Endometrial microvascular endothelial cells (primary cell): ENCODE measurements at regions not wholly inside any gene's neighbourhood (a gene's known extent, or its start where the extent isn't known, plus 50 kb on each side); places are given as distances from the start of the nearest gene placed in this dataset.

ENCODE experiments used
- in situ Hi-C: cut with HindIII; loops from 2 replicates; pipeline ENCODE4 v1.10.0; 2017; ENCODE audit warnings: low sequenced_read_pairs, low pct_unique_long_range_greater_than_20kb; ENCODE audit errors: inconsistent ontology term

- in situ Hi-C loops, result no loop called here
Measured at GRCh38 chr11:32253706-32254105, 162.8 kb downstream of the RCN1 start.

- in situ Hi-C loops, result no loop called here
Measured at GRCh38 chr11:32255841-32256240, 165.0 kb downstream of the RCN1 start.

GRCh38 chr11:32256466-32256865, 165.6 kb downstream of the RCN1 start:
- in situ Hi-C loops, result no loop called here

GRCh38 chr11:32259641-32260081, 168.8 kb downstream of the RCN1 start:
- in situ Hi-C loops, result no loop called here

- in situ Hi-C loops, result no loop called here
Measured at GRCh38 chr11:32262367-32262766, 171.5 kb downstream of the RCN1 start.

GRCh38 chr11:32265911-32266310, 169.4 kb downstream of the WT1 start:
- in situ Hi-C loops, result no loop called here

GRCh38 chr11:32266601-32267000, 168.7 kb downstream of the WT1 start:
- in situ Hi-C loops, result no loop called here

GRCh38 chr11:32267679-32268187, 167.6 kb downstream of the WT1 start:
- in situ Hi-C loops, result no loop called here

GRCh38 chr11:32273931-32274330, 161.4 kb downstream of the WT1 start:
- in situ Hi-C loops, result no loop called here

- in situ Hi-C loops, result no loop called here
Measured at GRCh38 chr11:32279672-32280071, 155.7 kb downstream of the WT1 start.

- in situ Hi-C loops, result no loop called here
Measured at GRCh38 chr11:32280339-32280738, 155.0 kb downstream of the WT1 start.

GRCh38 chr11:32288276-32288675, 147.1 kb downstream of the WT1 start:
- in situ Hi-C loops, result no loop called here

GRCh38 chr11:32289701-32290100, 145.6 kb downstream of the WT1 start:
- in situ Hi-C loops, result no loop called here

- in situ Hi-C loops, result no loop called here
Measured at GRCh38 chr11:32290783-32291182, 144.6 kb downstream of the WT1 start.

- in situ Hi-C loops, result no loop called here
Measured at GRCh38 chr11:32297611-32298011, 137.7 kb downstream of the WT1 start.

- in situ Hi-C loops, result no loop called here
Measured at GRCh38 chr11:32302826-32303225, 132.5 kb downstream of the WT1 start.

- in situ Hi-C loops, result no loop called here
Measured at GRCh38 chr11:32304521-32304920, 130.8 kb downstream of the WT1 start.

GRCh38 chr11:32305460-32305859, 129.9 kb downstream of the WT1 start:
- in situ Hi-C loops, result no loop called here

GRCh38 chr11:32307471-32307870, 127.9 kb downstream of the WT1 start:
- in situ Hi-C loops, result no loop called here

GRCh38 chr11:32307913-32308312, 127.4 kb downstream of the WT1 start:
- in situ Hi-C loops, result no loop called here

GRCh38 chr11:32309530-32310213, 125.7 kb downstream of the WT1 start:
- in situ Hi-C loops, result no loop called here
